ENCODE measurements at regions not wholly inside any gene's neighbourhood (a gene's known extent, or its start where the extent isn't known, plus 50 kb on each side); places are given as distances from the start of the nearest gene placed in this dataset.

DNA sequence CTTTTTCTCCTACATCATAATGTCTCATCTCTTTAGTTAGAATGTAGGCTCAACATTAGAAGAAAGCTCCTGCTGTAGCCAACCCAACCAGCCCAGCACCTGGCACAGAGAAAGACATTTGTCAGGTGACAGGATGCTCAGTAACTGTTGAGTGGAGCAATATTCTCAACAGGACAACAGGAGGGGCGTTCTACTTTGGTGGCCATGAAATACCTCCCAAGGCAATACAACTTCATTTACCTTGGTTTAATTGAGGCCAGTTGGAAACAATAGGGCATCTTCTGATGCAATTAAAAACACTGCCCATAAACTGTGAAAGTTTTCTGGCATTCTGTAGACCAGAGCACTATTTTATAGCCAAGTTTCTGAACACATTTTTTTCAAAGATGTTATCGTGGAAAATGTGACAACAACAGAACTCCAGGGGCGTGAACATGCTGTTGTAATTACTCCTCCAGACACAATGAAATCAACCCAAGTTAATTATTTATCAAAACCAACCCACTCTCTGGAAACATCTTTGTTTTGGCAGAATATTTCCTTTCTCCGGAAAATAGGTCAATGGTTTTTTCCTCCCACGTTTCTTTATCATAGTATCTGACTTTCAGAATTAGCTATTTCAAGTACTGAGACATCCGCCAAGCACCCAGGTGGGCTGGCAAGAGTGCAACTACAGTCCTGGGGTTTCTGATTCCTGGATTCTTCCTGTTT is 538.1 kb downstream of the SOX6 start:
- TF ChIP-seq, protein P1, sequence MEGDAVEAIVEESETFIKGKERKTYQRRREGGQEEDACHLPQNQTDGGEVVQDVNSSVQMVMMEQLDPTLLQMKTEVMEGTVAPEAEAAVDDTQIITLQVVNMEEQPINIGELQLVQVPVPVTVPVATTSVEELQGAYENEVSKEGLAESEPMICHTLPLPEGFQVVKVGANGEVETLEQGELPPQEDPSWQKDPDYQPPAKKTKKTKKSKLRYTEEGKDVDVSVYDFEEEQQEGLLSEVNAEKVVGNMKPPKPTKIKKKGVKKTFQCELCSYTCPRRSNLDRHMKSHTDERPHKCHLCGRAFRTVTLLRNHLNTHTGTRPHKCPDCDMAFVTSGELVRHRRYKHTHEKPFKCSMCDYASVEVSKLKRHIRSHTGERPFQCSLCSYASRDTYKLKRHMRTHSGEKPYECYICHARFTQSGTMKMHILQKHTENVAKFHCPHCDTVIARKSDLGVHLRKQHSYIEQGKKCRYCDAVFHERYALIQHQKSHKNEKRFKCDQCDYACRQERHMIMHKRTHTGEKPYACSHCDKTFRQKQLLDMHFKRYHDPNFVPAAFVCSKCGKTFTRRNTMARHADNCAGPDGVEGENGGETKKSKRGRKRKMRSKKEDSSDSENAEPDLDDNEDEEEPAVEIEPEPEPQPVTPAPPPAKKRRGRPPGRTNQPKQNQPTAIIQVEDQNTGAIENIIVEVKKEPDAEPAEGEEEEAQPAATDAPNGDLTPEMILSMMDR (IDR thresholded peaks at IDR 0.05): no peak
- TF ChIP-seq POLR2A (IDR thresholded peaks at IDR 0.05): no peak
